H1 (cell line): ENCODE measurements at regions not wholly inside any gene's neighbourhood (a gene's known extent, or its start where the extent isn't known, plus 50 kb on each side); places are given as distances from the start of the nearest gene placed in this dataset.

Experiments
- BRCA1 ChIP-seq: IDR thresholded peaks from 2 replicates; pipeline ENCODE4 v1.6.1; 2012; ENCODE audit warnings: low read depth, low read length, improper control_type of control experiment
- JUND ChIP-seq: IDR thresholded peaks from 2 replicates; pipeline ENCODE4 v1.6.1; 2011; ENCODE audit warnings: mild to moderate bottlenecking, improper control_type of control experiment, low read length
- KDM4A ChIP-seq: IDR thresholded peaks from one replicate; pipeline ENCODE4 v1.7.1; 2012; ENCODE audit warnings: low read depth, mild to moderate bottlenecking, moderate library complexity, low read length, inconsistent platforms; ENCODE audit not compliant: severe bottlenecking
- POLR2A ChIP-seq, 2 experiments: IDR thresholded peaks; 1 replicate in 1 of 2; 2 replicates in 1 of 2; pipeline ENCODE4 v1.6.1; 2011; ENCODE audit warnings: low read depth in 2 of 2, low read length in 2 of 2, mild to moderate bottlenecking in 2 of 2; ENCODE audit errors: control extremely low read depth in 1 of 2
- SIRT6 ChIP-seq: IDR thresholded peaks from one replicate; pipeline ENCODE4 v1.7.1; 2012; ENCODE audit warnings: low read length, inconsistent platforms

GRCh38 chr18:70622622-70623419 lies 334.0 kb downstream of the SOCS6 start (continued):
- TF ChIP-seq KDM4A (no peak), SIRT6 (no peak), BRCA1 (no peak), POLR2A (IDR thresholded peaks at IDR 0.05; ENCODE audit: control extremely low read depth in 1 of 2, low read depth in 2 of 2, low read length in 2 of 2) (no peak), JUND (no peak)
